ENCODE measurements at regions not wholly inside any gene's neighbourhood (a gene's known extent, or its start where the extent isn't known, plus 50 kb on each side); places are given as distances from the start of the nearest gene placed in this dataset.

DNA sequence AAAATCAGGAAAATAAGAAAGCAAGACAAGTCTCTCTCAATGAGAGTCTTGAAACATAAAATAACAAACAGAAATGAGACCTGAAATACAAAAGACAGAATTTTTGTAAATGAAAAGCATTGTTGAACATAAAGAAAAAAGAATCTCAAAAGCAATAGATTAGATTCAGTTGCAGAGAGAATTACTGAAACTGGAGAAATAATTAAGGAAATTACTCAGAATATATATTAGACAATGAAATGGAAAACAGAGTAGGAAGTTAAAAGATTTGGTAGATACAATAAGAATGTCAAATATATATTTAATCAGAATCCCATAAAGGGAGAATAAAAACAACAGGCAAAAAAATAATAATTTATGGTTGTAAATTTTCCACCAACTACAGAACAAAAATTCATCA, 308.3 kb downstream of the CRPPA start:
- no peak overlapping the region for H3K27ac ChIP-seq
- no peaks in the 10 kb centered on the region for H3K36me3 ChIP-seq
- no peaks in the 10 kb centered on the region for H3K27me3 ChIP-seq
- TF ChIP-seq, protein P1, sequence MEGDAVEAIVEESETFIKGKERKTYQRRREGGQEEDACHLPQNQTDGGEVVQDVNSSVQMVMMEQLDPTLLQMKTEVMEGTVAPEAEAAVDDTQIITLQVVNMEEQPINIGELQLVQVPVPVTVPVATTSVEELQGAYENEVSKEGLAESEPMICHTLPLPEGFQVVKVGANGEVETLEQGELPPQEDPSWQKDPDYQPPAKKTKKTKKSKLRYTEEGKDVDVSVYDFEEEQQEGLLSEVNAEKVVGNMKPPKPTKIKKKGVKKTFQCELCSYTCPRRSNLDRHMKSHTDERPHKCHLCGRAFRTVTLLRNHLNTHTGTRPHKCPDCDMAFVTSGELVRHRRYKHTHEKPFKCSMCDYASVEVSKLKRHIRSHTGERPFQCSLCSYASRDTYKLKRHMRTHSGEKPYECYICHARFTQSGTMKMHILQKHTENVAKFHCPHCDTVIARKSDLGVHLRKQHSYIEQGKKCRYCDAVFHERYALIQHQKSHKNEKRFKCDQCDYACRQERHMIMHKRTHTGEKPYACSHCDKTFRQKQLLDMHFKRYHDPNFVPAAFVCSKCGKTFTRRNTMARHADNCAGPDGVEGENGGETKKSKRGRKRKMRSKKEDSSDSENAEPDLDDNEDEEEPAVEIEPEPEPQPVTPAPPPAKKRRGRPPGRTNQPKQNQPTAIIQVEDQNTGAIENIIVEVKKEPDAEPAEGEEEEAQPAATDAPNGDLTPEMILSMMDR (IDR thresholded peaks at IDR 0.05): no peak
- intact Hi-C loops (cut with DNase I): loop anchor here in 5 of 10 donors (5.0 to 10.0 kb wide), 4 partner anchors 292 to 454 kb away; partner anchors contain the start of gene CRPPA (in 3 of the 5)
- DNase-seq (no peak), ATAC-seq (no peak)
- H3K4me3 ChIP-seq: no peak overlapping the region
- H3K9me3 ChIP-seq: peaks cover 0 to 57% (median 30%) of the 10 kb centered on the region in 11 donors
- no peaks in the 10 kb centered on the region for H3K4me1 ChIP-seq

DNA sequence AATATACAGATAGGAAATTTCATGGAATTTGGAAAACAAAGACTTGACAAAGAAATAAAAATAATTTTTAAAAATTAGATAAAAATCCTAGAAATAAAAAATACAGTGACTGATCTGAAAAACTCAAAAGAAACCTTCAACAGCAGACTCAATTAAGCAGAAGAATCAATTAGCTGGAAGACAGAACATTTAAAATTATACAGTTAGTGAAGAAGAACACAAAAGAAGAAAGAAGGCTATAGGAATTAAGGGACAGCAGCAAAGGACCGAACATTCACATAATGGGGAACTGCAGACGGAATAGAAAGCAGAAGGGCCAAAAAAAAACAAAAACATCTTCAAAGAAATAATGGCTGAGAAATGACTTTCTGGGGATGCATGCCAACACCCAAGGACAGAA, 314.5 kb downstream of the CRPPA start:
- Histone ChIP-seq H3K36me3 (no peaks in the 10 kb centered on the region), H3K9me3 (peaks cover 0 to 70% (median 40%) of the 10 kb centered on the region in 11 donors), H3K27me3 (no peaks in the 10 kb centered on the region), H3K27ac (no peak overlapping the region), H3K4me3 (no peak overlapping the region), H3K4me1 (no peaks in the 10 kb centered on the region)
- DNase-seq (no peak), ATAC-seq (no peak)
- intact Hi-C loops (cut with DNase I): no loop called here
- TF ChIP-seq, protein P1 (IDR thresholded peaks at IDR 0.05): no peak
- WGBS, 2 donors: 95 to 97% methylated on average over 2 of the region's 2 CpGs

DNA sequence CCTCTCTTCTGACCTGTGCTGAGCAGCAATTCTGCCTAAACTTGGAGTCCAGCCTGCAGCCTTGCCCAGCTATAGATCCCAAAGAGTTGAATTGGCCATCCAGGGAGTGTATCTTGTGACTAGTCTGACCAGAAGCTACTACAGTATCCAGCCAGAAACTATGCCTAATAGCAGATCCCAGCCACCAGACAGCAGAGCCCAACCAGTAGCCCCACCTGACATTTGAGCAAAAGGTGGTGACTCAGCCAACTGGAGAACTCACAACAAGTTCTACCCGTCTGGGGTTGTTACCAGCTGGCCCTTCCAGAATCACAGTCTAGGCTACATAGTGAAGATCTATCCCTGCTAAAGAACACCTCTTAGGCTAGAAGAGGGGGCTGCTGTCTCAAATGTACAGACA, 315.0 kb downstream of the CRPPA start:
- no peak for ATAC-seq
- H3K4me1 ChIP-seq: no peaks in the 10 kb centered on the region
- no peaks in the 10 kb centered on the region for H3K27me3 ChIP-seq
- no peak for DNase-seq
- H3K4me3 ChIP-seq: no peak overlapping the region
- TF ChIP-seq, protein P1 (IDR thresholded peaks at IDR 0.05): no peak
- intact Hi-C loops (cut with DNase I): no loop called here
- H3K36me3 ChIP-seq: no peaks in the 10 kb centered on the region
- 96 to 100% methylated on average over 1 of the region's 1 CpG for WGBS, 2 donors
- H3K9me3 ChIP-seq: peaks cover 0 to 74% (median 43%) of the 10 kb centered on the region in 11 donors
- H3K27ac ChIP-seq: no peak overlapping the region

DNA sequence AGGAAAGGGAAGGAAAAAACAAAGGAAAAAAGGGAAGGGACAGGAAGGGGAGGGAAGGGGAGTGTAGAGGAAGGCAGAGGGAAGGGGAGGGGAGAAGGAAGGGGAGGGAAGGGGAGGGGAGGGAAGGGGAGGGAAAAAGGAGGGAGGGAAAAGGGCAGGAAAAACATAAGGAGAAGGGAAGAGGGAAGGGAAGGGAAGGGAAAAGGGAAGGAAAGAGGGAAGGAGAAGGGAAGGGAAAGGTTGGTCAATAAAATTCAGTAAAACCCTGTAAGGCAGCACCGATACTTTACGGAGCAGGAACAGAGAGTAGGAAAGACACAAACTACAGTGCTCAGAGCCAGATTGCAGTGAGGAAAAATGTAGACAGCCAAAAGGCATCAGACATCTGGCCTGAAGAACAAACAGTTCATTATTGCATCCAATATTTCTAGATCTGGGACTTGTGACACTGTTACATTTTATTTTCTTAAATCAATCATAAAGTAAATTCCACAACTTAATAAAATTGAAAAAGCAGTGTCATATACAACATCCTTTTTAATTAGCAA, 322.0 kb downstream of the CRPPA start:
- H3K9me3 ChIP-seq: peaks cover 0 to 16% (median 2%) of the 10 kb centered on the region in 11 donors
- peaks cover 0 to 33% (median 12%) of the 10 kb centered on the region in 9 donors for H3K4me1 ChIP-seq
- intact Hi-C loops (cut with DNase I): loop anchor here in 1 of 10 donors (2.0 kb wide), 1 partner anchor 21 kb away; no protein-coding TSS in a partner anchor
- no peaks in the 10 kb centered on the region for H3K36me3 ChIP-seq
- H3K27ac ChIP-seq: peak overlapping the region in 3 of 10 donors; percentile 27 to 50 (median 40)
- TF ChIP-seq, protein P1 (IDR thresholded peaks at IDR 0.05): no peak
- whole genome bisulfite sequencing, 2 donors: 75 to 96% methylated on average over 2 of the region's 2 CpGs
- H3K4me3 ChIP-seq: no peak overlapping the region
- DNase-seq: no peak
- peak in 4 of 8 donors; percentile 48 to 79 (median 60) for ATAC-seq
- H3K27me3 ChIP-seq: no peaks in the 10 kb centered on the region

All from heart right ventricle (tissue), 16 donors.